ENCODE measurements at regions not wholly inside any gene's neighbourhood (a gene's known extent, or its start where the extent isn't known, plus 50 kb on each side); places are given as distances from the start of the nearest gene placed in this dataset.

DNA sequence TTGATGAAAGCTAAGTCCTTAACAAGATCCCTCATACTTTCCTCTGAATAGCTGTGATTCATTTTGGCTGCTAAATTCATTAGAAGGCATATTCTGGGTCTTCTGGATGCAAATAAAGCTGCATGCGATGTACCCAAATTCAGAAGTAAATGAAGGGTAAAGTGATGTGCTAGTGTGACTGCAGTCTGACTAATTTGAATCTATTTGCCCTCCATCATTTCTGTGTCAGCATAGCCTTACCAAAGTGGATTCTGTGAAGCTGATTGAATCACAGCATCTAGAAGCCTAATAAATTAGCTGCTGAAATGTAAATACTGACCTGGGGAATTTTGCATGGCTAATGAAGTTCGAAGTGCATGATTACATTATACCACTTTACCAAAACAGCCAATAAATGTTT lies 162.2 kb downstream of the TPH2 start:
- Histone ChIP-seq H3K18ac (ENCODE audit: extremely low read depth, low read length) (no peak overlapping the region), H3K27ac (ENCODE audit: low read depth, low read length) (no peak overlapping the region), H3K4ac (replicated peaks; ENCODE audit: insufficient read length, low read depth, low read length) (no peak overlapping the region), H2BK12ac (ENCODE audit: low read depth, low read length) (no peak overlapping the region), H3K23ac (ENCODE audit: insufficient read length) (no peak overlapping the region), H2BK120ac (replicated peaks; ENCODE audit: low read depth, low read length) (no peak overlapping the region), H3K56ac (replicated peaks; ENCODE audit: insufficient read length, low read depth, low read length) (no peak overlapping the region), H3K23me2 (ENCODE audit: low read depth, low read length) (no peaks in the 10 kb centered on the region), H3K4me1 (replicated peaks in 1 of 4; ENCODE audit: control insufficient read depth in 3 of 4, insufficient read depth in 4 of 4, low read length in 3 of 4) (peaks cover 0 to 3% (median 0%) of the 10 kb centered on the region in 4 experiments; a peak in 1 of 7 replicates), H3K14ac (ENCODE audit: insufficient read length) (no peak overlapping the region), H3K27me3 (replicated peaks in 1 of 4; ENCODE audit: control insufficient read depth in 3 of 4, extremely low read depth in 1 of 4, insufficient read depth in 3 of 4, low read length in 3 of 4) (no peaks in the 10 kb centered on the region), H2BK5ac (ENCODE audit: low read depth, low read length) (no peak overlapping the region), H2BK15ac (ENCODE audit: low read length) (no peak overlapping the region), H3K9ac (replicated peaks in 1 of 4; ENCODE audit: extremely low read depth in 1 of 4, low read depth in 3 of 4, low read length in 3 of 4) (no peak overlapping the region), H3K79me2 (ENCODE audit: control insufficient read depth in 1 of 2, insufficient read depth in 2 of 2, low read length in 2 of 2) (no peaks in the 10 kb centered on the region), H4K8ac (ENCODE audit: extremely low read depth, insufficient read depth, low read length) (no peak overlapping the region), H2AFZ (ENCODE audit: low read length) (0 out of 2 replicates have a peak overlapping the region, but pooled peaks have one; percentile 33), H4K5ac (ENCODE audit: insufficient read length, low read depth, low read length) (no peak overlapping the region), H2BK20ac (ENCODE audit: low read length) (no peak overlapping the region), H3K9me3 (ENCODE audit: insufficient read depth in 2 of 2, low read depth in 1 of 2, low read length in 1 of 2) (no peaks in the 10 kb centered on the region), H4K91ac (replicated peaks; ENCODE audit: insufficient read length, low read length) (no peak overlapping the region), H3K4me2 (ENCODE audit: insufficient read depth in 1 of 2, low read depth in 2 of 2, low read length in 2 of 2) (no peak overlapping the region), H3K36me3 (ENCODE audit: control insufficient read depth in 2 of 4, insufficient read depth in 4 of 4, low read length in 3 of 4) (no peaks in the 10 kb centered on the region), H2AK5ac (ENCODE audit: low read depth, low read length) (no peak overlapping the region), H4K20me1 (replicated peaks in 1 of 2; ENCODE audit: control insufficient read depth in 1 of 2, insufficient read depth in 2 of 2, low read length in 2 of 2) (no peaks in the 10 kb centered on the region), H3K79me1 (ENCODE audit: low read depth, low read length) (no peaks in the 10 kb centered on the region), H3K4me3 (ENCODE audit: extremely low read depth in 1 of 4, insufficient read depth in 2 of 4, low read depth in 3 of 4, low read length in 4 of 4) (no peak overlapping the region)
- FAIRE-seq, result no peak
- POLR2A ChIA-PET (ENCODE audit: partially characterized antibody), result no interaction called here
- DNase-seq (ENCODE audit: low read depth in 1 of 2, low spot score in 2 of 2), result no peak
- WGBS, 2 experiments (ENCODE audit: extremely low coverage in 1 of 2, insufficient coverage in 1 of 2, insufficient read length in 1 of 2, insufficient replicate concordance in 2 of 2, low coverage in 1 of 2, low lambda C conversion rate in 2 of 2, missing lambda C conversion rate in 1 of 2), result 86% methylated on average over 2 of the region's 2 CpGs; no CpG with 5 or more reads in 1 of the 2 experiments
- no peak for TF ChIP-seq BCL11A (IDR thresholded peaks at IDR 0.05; ENCODE audit: low read depth in 2 of 2, low read length in 2 of 2)
- no peak for TF ChIP-seq SRF (IDR thresholded peaks at IDR 0.05; ENCODE audit: low read depth, low read length)
- no peak for TF ChIP-seq RFX5 (IDR thresholded peaks at IDR 0.05; ENCODE audit: borderline replicate concordance, low read depth, low read length)
- TF ChIP-seq BRCA1 (IDR thresholded peaks at IDR 0.05; ENCODE audit: low read depth, low read length), result no peak
- TF ChIP-seq KDM1A (IDR thresholded peaks at IDR 0.05; ENCODE audit: borderline replicate concordance, low read length), result no peak
- TF ChIP-seq YY1 (IDR thresholded peaks at IDR 0.05; ENCODE audit: low read depth, low read length), result no peak
- no peak for TF ChIP-seq ATF3 (IDR thresholded peaks at IDR 0.05; ENCODE audit: insufficient read depth, low read depth, low read length)
- TF ChIP-seq HDAC2 (IDR thresholded peaks at IDR 0.05; ENCODE audit: borderline replicate concordance in 1 of 2, low read depth in 2 of 2, low read length in 2 of 2), result no peak
- no peak for TF ChIP-seq TCF12 (IDR thresholded peaks at IDR 0.05; ENCODE audit: low read depth, low read length)
- no peak for TF ChIP-seq POU5F1 (IDR thresholded peaks at IDR 0.05; ENCODE audit: low read depth, low read length)
- TF ChIP-seq ZNF274 (IDR thresholded peaks at IDR 0.05; ENCODE audit: borderline replicate concordance, extremely low read depth, low read length), result no peak
- no peak for TF ChIP-seq CBX5 (IDR thresholded peaks at IDR 0.05; ENCODE audit: low read depth, low read length)
- no peak for TF ChIP-seq TBP (IDR thresholded peaks at IDR 0.05; ENCODE audit: low read depth, low read length)
- TF ChIP-seq JUND (IDR thresholded peaks at IDR 0.05; ENCODE audit: low read length), result no peak
- CTCF ChIA-PET (ENCODE audit: partially characterized antibody), result interaction anchor here (0.7 to 0.9 kb wide), 2 partner anchors 82 to 84 kb away, joined by 3 read pairs; no protein-coding TSS in a partner anchor

All from H1 (cell line).